WTC11 (cell line): ENCODE measurements at regions not wholly inside any gene's neighbourhood (a gene's known extent, or its start where the extent isn't known, plus 50 kb on each side); places are given as distances from the start of the nearest gene placed in this dataset.

Source experiments
- ATAC-seq: fragments of 200-7000 bp; cut with Tn5 transposase; 2 replicates; pipeline ENCODE4 v1.10.0; 2021; ENCODE audit warnings: mild to moderate bottlenecking, moderate library complexity
- CTCF ChIA-PET: fragments of 300-600 bp; sonication (Branson Sonifier 250); formaldehyde crosslinking; loops from one replicate; lab custom pipeline; 2021; ENCODE audit warnings: antibody characterized with exemption; lab: Charles Lee
- POLR2A ChIA-PET: fragments of 350-600 bp; sonication (Branson Sonifier 250); formaldehyde crosslinking; loops from one replicate; lab custom pipeline; 2021; ENCODE audit warnings: antibody characterized with exemption; lab: Charles Lee
- DNase-seq: peaks from one replicate; pipeline ENCODE4 v3.0.0; 2021; ENCODE audit warnings: low spot score
- H3K27ac Mint-ChIP-seq: 2 replicates; pipeline ENCODE4 v1.8.0; 2021; ENCODE audit warnings: mixed read lengths
- H3K27me3 Mint-ChIP-seq: 2 replicates; pipeline ENCODE4 v1.8.0; 2021; ENCODE audit warnings: low read depth, mild to moderate bottlenecking, moderate library complexity, mixed read lengths
- H3K36me3 Mint-ChIP-seq: 2 replicates; pipeline ENCODE4 v1.8.0; 2021; ENCODE audit warnings: mixed read lengths
- H3K4me1 Mint-ChIP-seq: 2 replicates; pipeline ENCODE4 v1.8.0; 2022; ENCODE audit warnings: mixed read lengths
- H3K4me3 Mint-ChIP-seq: 2 replicates; pipeline ENCODE4 v1.8.0; 2021; ENCODE audit warnings: mild to moderate bottlenecking, moderate library complexity, mixed read lengths
- H3K9me3 Mint-ChIP-seq: 2 replicates; pipeline ENCODE4 v1.8.0; 2021; ENCODE audit warnings: mixed read lengths
- ATF1 ChIP-seq: sonication (generic); formaldehyde crosslinking; IDR thresholded peaks from 2 replicates; pipeline ENCODE4 v1.8.1; 2023; ENCODE audit warnings: mild to moderate bottlenecking, moderate library complexity, missing genetic modification reagents
- CREM ChIP-seq: sonication (generic); formaldehyde crosslinking; IDR thresholded peaks from 2 replicates; pipeline ENCODE4 v1.8.1; 2022; ENCODE audit warnings: mild to moderate bottlenecking, missing genetic modification reagents, moderate library complexity
- CTCF ChIP-seq: fragments of 200-600 bp; IDR thresholded peaks from 2 replicates; pipeline ENCODE4 v1.8.0; 2022; ENCODE audit warnings: antibody characterized with exemption
- ETV6 ChIP-seq: sonication (generic); formaldehyde crosslinking; IDR thresholded peaks from 2 replicates; pipeline ENCODE4 v1.8.1; 2022; ENCODE audit warnings: mild to moderate bottlenecking, missing genetic modification reagents
- IRF2 ChIP-seq: sonication (generic); formaldehyde crosslinking; IDR thresholded peaks from 2 replicates; pipeline ENCODE4 v1.8.0; 2022; ENCODE audit warnings: low read depth, missing genetic modification reagents, borderline replicate concordance
- JAZF1 ChIP-seq: fragments of 250-450 bp; sonication (Bioruptor Pico); IDR thresholded peaks from 2 replicates; pipeline ENCODE4 v1.9.0; 2021; ENCODE audit warnings: moderate library complexity, mild to moderate bottlenecking, inconsistent platforms
- JUN ChIP-seq: sonication (generic); formaldehyde crosslinking; IDR thresholded peaks from 2 replicates; pipeline ENCODE4 v1.8.0; 2023; ENCODE audit warnings: mild to moderate bottlenecking, missing genetic modification reagents
- MAX ChIP-seq: sonication (generic); formaldehyde crosslinking; IDR thresholded peaks from 2 replicates; pipeline ENCODE4 v1.8.0; 2022; ENCODE audit warnings: mild to moderate bottlenecking, missing genetic modification reagents
- MXD4 ChIP-seq: fragments of 250-450 bp; sonication (Bioruptor Pico); IDR thresholded peaks from 2 replicates; pipeline ENCODE4 v1.8.0; 2021; ENCODE audit warnings: mild to moderate bottlenecking, moderate library complexity, borderline replicate concordance
- NR2C2 ChIP-seq: sonication (generic); formaldehyde crosslinking; IDR thresholded peaks from 2 replicates; pipeline ENCODE4 v1.8.0; 2022; ENCODE audit warnings: mild to moderate bottlenecking, missing genetic modification reagents
- NR3C1 ChIP-seq: sonication (generic); formaldehyde crosslinking; conservative IDR thresholded peaks from 2 replicates; pipeline ENCODE4 v1.8.1; 2023; ENCODE audit warnings: low read depth, mild to moderate bottlenecking, missing genetic modification reagents
- RELA ChIP-seq: sonication (generic); formaldehyde crosslinking; IDR thresholded peaks from 2 replicates; pipeline ENCODE4 v1.8.1; 2022; ENCODE audit warnings: missing genetic modification reagents, mild to moderate bottlenecking, borderline replicate concordance
- SOX15 ChIP-seq: fragments of 250-450 bp; sonication (Bioruptor Pico); IDR thresholded peaks from 2 replicates; pipeline ENCODE4 v1.9.0; 2021; ENCODE audit warnings: mild to moderate bottlenecking
- TEAD4 ChIP-seq: sonication (generic); formaldehyde crosslinking; IDR thresholded peaks from 2 replicates; pipeline ENCODE4 v1.8.0; 2022; ENCODE audit warnings: mild to moderate bottlenecking, missing genetic modification reagents
- USF2 ChIP-seq: sonication (generic); formaldehyde crosslinking; IDR thresholded peaks from 2 replicates; pipeline ENCODE4 v1.8.1; 2023; ENCODE audit warnings: mild to moderate bottlenecking, missing genetic modification reagents, moderate library complexity
- ZNF263 ChIP-seq: sonication (generic); formaldehyde crosslinking; IDR thresholded peaks from 2 replicates; pipeline ENCODE4 v1.8.1; 2022; ENCODE audit warnings: low read depth, mild to moderate bottlenecking, moderate library complexity, missing genetic modification reagents
- ZNF317 ChIP-seq: sonication (generic); formaldehyde crosslinking; IDR thresholded peaks from 2 replicates; pipeline ENCODE4 v1.8.1; 2023; ENCODE audit warnings: low read depth, mild to moderate bottlenecking, moderate library complexity, missing genetic modification reagents, borderline replicate concordance
- ZNF423 ChIP-seq: fragments of 250-450 bp; sonication (Bioruptor Pico); IDR thresholded peaks from 2 replicates; pipeline ENCODE4 v2.1.2; 2022; ENCODE audit warnings: mild to moderate bottlenecking, moderate library complexity
- TF ChIP-seq, protein P1 (sequence below): sonication (generic); formaldehyde crosslinking; IDR thresholded peaks from 2 replicates; pipeline ENCODE4 v1.8.0; 2023; ENCODE audit warnings: missing genetic modification reagents, mild to moderate bottlenecking, borderline replicate concordance
- TF ChIP-seq, protein P2 (sequence below): fragments of 250-450 bp; sonication (Bioruptor Pico); IDR thresholded peaks from 2 replicates; pipeline ENCODE4 v1.9.0; 2021; ENCODE audit warnings: mild to moderate bottlenecking, borderline replicate concordance

GRCh38 chr4:189117426-189117825 is 823.2 kb upstream of the FRG1 start (continued):
- TF ChIP-seq IRF2: no peak

GRCh38 chr4:189121336-189121735 is 819.3 kb upstream of the FRG1 start:
- POLR2A ChIA-PET: interaction anchor here (0.7 kb wide), 1 partner anchor 135 kb away, joined by 4 read pairs; no protein-coding TSS in a partner anchor

GRCh38 chr4:189124149-189124758 is 816.4 kb upstream of the FRG1 start:
- POLR2A ChIA-PET: no interaction called here
- peak; percentile 56 for DNase-seq
- peak; percentile 69 for ATAC-seq
- CTCF ChIA-PET: interaction anchor here (0.8 to 1.4 kb wide), 7 partner anchors 23 to 429 kb away, joined by 3 to 6 read pairs (median 3); no protein-coding TSS in a partner anchor
- Mint-ChIP-seq H3K36me3 (peaks cover 15% of the 10 kb centered on the region), H3K9me3 (peaks cover 37% of the 10 kb centered on the region), H3K27ac (no peak overlapping the region), H3K4me1 (peaks cover 4% of the 10 kb centered on the region; the same call in 1 of the 2 replicates), H3K4me3 (no peak overlapping the region), H3K27me3 (no peaks in the 10 kb centered on the region)
- TF ChIP-seq ZNF423 (no peak), CREM (no peak), ZNF263 (CRISPR knock-in tag) (no peak), NR3C1 (CRISPR knock-in tag) (no peak), RELA (CRISPR knock-in tag) (no peak), ETV6 (CRISPR knock-in tag) (no peak), CTCF (no peak), NR2C2 (CRISPR knock-in tag) (no peak), MAX (no peak), USF2 (CRISPR knock-in tag) (no peak)
- TF ChIP-seq, protein P1, sequence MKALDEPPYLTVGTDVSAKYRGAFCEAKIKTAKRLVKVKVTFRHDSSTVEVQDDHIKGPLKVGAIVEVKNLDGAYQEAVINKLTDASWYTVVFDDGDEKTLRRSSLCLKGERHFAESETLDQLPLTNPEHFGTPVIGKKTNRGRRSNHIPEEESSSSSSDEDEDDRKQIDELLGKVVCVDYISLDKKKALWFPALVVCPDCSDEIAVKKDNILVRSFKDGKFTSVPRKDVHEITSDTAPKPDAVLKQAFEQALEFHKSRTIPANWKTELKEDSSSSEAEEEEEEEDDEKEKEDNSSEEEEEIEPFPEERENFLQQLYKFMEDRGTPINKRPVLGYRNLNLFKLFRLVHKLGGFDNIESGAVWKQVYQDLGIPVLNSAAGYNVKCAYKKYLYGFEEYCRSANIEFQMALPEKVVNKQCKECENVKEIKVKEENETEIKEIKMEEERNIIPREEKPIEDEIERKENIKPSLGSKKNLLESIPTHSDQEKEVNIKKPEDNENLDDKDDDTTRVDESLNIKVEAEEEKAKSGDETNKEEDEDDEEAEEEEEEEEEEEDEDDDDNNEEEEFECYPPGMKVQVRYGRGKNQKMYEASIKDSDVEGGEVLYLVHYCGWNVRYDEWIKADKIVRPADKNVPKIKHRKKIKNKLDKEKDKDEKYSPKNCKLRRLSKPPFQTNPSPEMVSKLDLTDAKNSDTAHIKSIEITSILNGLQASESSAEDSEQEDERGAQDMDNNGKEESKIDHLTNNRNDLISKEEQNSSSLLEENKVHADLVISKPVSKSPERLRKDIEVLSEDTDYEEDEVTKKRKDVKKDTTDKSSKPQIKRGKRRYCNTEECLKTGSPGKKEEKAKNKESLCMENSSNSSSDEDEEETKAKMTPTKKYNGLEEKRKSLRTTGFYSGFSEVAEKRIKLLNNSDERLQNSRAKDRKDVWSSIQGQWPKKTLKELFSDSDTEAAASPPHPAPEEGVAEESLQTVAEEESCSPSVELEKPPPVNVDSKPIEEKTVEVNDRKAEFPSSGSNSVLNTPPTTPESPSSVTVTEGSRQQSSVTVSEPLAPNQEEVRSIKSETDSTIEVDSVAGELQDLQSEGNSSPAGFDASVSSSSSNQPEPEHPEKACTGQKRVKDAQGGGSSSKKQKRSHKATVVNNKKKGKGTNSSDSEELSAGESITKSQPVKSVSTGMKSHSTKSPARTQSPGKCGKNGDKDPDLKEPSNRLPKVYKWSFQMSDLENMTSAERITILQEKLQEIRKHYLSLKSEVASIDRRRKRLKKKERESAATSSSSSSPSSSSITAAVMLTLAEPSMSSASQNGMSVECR (CRISPR knock-in tag): no peak

More at GRCh38 chr4:189121336-189121735, 819.3 kb upstream of the FRG1 start:
- CTCF ChIA-PET: no interaction called here
- H3K27me3 Mint-ChIP-seq: no peaks in the 10 kb centered on the region
- ATAC-seq (no peak), DNase-seq (no peak)
- peaks cover 15% of the 10 kb centered on the region for H3K4me1 Mint-ChIP-seq
- H3K27ac Mint-ChIP-seq: no peak overlapping the region
- H3K9me3 Mint-ChIP-seq: peaks cover 41% of the 10 kb centered on the region
- TF ChIP-seq ATF1 (CRISPR knock-in tag) (no peak), NR2C2 (CRISPR knock-in tag) (no peak), USF2 (CRISPR knock-in tag) (no peak), ZNF317 (CRISPR knock-in tag) (no peak), MXD4 (CRISPR knock-in tag) (no peak), SOX15 (CRISPR knock-in tag) (no peak), TEAD4 (CRISPR knock-in tag) (no peak), JAZF1 (CRISPR knock-in tag) (no peak), JUN (CRISPR knock-in tag) (no peak), IRF2 (no peak)
- TF ChIP-seq, protein P2, sequence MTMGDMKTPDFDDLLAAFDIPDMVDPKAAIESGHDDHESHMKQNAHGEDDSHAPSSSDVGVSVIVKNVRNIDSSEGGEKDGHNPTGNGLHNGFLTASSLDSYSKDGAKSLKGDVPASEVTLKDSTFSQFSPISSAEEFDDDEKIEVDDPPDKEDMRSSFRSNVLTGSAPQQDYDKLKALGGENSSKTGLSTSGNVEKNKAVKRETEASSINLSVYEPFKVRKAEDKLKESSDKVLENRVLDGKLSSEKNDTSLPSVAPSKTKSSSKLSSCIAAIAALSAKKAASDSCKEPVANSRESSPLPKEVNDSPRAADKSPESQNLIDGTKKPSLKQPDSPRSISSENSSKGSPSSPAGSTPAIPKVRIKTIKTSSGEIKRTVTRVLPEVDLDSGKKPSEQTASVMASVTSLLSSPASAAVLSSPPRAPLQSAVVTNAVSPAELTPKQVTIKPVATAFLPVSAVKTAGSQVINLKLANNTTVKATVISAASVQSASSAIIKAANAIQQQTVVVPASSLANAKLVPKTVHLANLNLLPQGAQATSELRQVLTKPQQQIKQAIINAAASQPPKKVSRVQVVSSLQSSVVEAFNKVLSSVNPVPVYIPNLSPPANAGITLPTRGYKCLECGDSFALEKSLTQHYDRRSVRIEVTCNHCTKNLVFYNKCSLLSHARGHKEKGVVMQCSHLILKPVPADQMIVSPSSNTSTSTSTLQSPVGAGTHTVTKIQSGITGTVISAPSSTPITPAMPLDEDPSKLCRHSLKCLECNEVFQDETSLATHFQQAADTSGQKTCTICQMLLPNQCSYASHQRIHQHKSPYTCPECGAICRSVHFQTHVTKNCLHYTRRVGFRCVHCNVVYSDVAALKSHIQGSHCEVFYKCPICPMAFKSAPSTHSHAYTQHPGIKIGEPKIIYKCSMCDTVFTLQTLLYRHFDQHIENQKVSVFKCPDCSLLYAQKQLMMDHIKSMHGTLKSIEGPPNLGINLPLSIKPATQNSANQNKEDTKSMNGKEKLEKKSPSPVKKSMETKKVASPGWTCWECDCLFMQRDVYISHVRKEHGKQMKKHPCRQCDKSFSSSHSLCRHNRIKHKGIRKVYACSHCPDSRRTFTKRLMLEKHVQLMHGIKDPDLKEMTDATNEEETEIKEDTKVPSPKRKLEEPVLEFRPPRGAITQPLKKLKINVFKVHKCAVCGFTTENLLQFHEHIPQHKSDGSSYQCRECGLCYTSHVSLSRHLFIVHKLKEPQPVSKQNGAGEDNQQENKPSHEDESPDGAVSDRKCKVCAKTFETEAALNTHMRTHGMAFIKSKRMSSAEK: no peak
- no peak overlapping the region for H3K4me3 Mint-ChIP-seq
- H3K36me3 Mint-ChIP-seq: peaks cover 19% of the 10 kb centered on the region
